ENCODE measurements at regions not wholly inside any gene's neighbourhood (a gene's known extent, or its start where the extent isn't known, plus 50 kb on each side); places are given as distances from the start of the nearest gene placed in this dataset.

DNA sequence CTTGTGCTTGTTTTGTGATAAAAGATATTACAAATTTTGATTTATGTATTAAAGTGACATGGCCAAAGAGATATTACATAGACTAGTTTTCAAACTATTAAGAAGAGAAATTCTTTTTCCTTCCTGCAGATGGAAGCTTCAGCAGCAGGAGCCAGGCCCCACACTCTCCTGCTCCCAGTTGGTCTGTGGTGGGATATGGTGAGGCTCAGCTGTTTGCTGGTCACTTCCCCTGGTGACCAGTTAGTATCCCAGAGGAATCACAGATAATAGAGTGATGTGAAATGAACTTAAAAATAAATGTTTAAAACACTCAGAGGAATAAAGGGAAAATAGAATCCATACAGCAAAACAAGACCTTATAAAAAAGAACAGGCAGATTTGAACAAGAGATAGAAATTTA lies 154.7 kb downstream of the KTN1 start:
- Histone ChIP-seq H3K36me3 (ENCODE audit: control insufficient read depth, insufficient read depth, low read length) (no peaks in the 10 kb centered on the region), H3K9me3 (ENCODE audit: control insufficient read depth, insufficient read depth, low read depth, low read length) (no peaks in the 10 kb centered on the region), H3K9ac (ENCODE audit: insufficient read depth, low read length) (no peak overlapping the region), H3K79me2 (ENCODE audit: control insufficient read depth, insufficient read depth, low read length) (no peaks in the 10 kb centered on the region), H3K27ac (ENCODE audit: insufficient read depth, low read length) (no peak overlapping the region), H3K4me2 (ENCODE audit: extremely low read depth, insufficient read depth, low read length) (no peak overlapping the region), H4K20me1 (ENCODE audit: control insufficient read depth, extremely low read depth, insufficient read depth, low read length) (no peaks in the 10 kb centered on the region), H3K4me3 (replicated peaks in 1 of 4; ENCODE audit: control extremely low read depth in 1 of 4, insufficient read depth in 1 of 4, low read depth in 3 of 4, low read length in 4 of 4) (no peak overlapping the region), H2AFZ (ENCODE audit: low read length) (no peak overlapping the region), H3K27me3 (ENCODE audit: control insufficient read depth, insufficient read depth, low read length) (no peaks in the 10 kb centered on the region), H3K4me1 (ENCODE audit: control insufficient read depth, extremely low read depth, insufficient read depth, low read length) (no peaks in the 10 kb centered on the region)
- DNase-seq (ENCODE audit: low read depth in 2 of 2), result no peak
- TF ChIP-seq EZH2 (IDR thresholded peaks at IDR 0.05; ENCODE audit: low read length, missing control alignments) (no peak), CTCF (conservative IDR thresholded peaks at IDR 0.05 in 1 of 2, IDR thresholded peaks at IDR 0.05 in 1 of 2; ENCODE audit: low read depth in 1 of 2, low read length in 2 of 2) (no peak)

DNA sequence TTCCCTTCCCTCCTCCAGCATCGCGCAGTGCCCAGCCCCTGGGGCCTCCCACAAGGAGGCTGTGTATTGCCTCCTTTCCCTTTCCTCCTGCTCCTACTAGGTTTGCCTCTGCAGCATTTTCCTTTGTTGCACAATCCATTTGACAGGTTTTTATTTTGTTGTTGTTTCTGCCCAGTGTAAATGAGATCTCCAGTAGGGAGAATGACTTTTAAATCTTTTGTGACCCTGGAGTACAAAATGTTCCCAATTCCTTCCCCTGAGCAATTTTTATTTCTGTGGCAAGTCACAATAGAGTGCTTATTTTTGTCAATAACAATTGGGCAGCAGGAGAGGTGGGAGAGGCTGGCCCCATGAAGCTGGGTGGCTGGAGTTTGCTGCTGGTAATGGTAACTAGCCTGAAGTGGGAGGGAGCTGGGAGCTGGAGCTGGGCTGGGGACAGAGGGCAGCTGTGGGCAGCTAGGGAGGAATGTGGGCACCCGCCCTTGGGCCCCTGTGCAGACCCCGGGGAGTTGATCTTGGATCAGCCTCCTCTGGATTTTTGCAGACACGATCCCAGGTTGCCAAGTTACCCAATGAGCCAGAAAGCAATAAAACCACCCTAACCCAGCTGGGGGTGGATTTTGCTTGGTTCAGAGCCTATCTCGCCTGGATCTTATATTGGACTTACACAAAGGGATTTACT lies 160.1 kb downstream of the KTN1 start:
- H4K20me1 ChIP-seq (ENCODE audit: control insufficient read depth, extremely low read depth, insufficient read depth, low read length), result no peaks in the 10 kb centered on the region
- H3K4me3 ChIP-seq (replicated peaks in 1 of 4; ENCODE audit: control extremely low read depth in 1 of 4, insufficient read depth in 1 of 4, low read depth in 3 of 4, low read length in 4 of 4), result no peak overlapping the region
- TF ChIP-seq CTCF (conservative IDR thresholded peaks at IDR 0.05 in 1 of 2, IDR thresholded peaks at IDR 0.05 in 1 of 2; ENCODE audit: low read depth in 1 of 2, low read length in 2 of 2), result no peak
- TF ChIP-seq EZH2 (IDR thresholded peaks at IDR 0.05; ENCODE audit: low read length, missing control alignments), result no peak
- no peak overlapping the region for H2AFZ ChIP-seq (ENCODE audit: low read length)
- no peaks in the 10 kb centered on the region for H3K79me2 ChIP-seq (ENCODE audit: control insufficient read depth, insufficient read depth, low read length)
- no peak overlapping the region for H3K27ac ChIP-seq (ENCODE audit: insufficient read depth, low read length)
- no peaks in the 10 kb centered on the region for H3K36me3 ChIP-seq (ENCODE audit: control insufficient read depth, insufficient read depth, low read length)
- DNase-seq (ENCODE audit: low read depth in 2 of 2), result peak in 1 of 2 donors; percentile 9
- no peaks in the 10 kb centered on the region for H3K4me1 ChIP-seq (ENCODE audit: control insufficient read depth, extremely low read depth, insufficient read depth, low read length)
- H3K4me2 ChIP-seq (ENCODE audit: extremely low read depth, insufficient read depth, low read length), result no peak overlapping the region
- no peaks in the 10 kb centered on the region for H3K27me3 ChIP-seq (ENCODE audit: control insufficient read depth, insufficient read depth, low read length)
- no peaks in the 10 kb centered on the region for H3K9me3 ChIP-seq (ENCODE audit: control insufficient read depth, insufficient read depth, low read depth, low read length)
- H3K9ac ChIP-seq (ENCODE audit: insufficient read depth, low read length), result no peak overlapping the region

- no peak for DNase-seq (ENCODE audit: low read depth in 2 of 2)
Observed at GRCh38 chr14:55740649-55740989, 160.6 kb downstream of the KTN1 start.

More at GRCh38 chr14:55740649-55740989, 160.6 kb downstream of the KTN1 start:
- Histone ChIP-seq H2AFZ (ENCODE audit: low read length) (no peak overlapping the region), H3K4me1 (ENCODE audit: control insufficient read depth, extremely low read depth, insufficient read depth, low read length) (no peaks in the 10 kb centered on the region), H3K4me2 (ENCODE audit: extremely low read depth, insufficient read depth, low read length) (no peak overlapping the region), H3K27ac (ENCODE audit: insufficient read depth, low read length) (no peak overlapping the region), H3K4me3 (replicated peaks in 1 of 4; ENCODE audit: control extremely low read depth in 1 of 4, insufficient read depth in 1 of 4, low read depth in 3 of 4, low read length in 4 of 4) (no peak overlapping the region), H3K79me2 (ENCODE audit: control insufficient read depth, insufficient read depth, low read length) (no peaks in the 10 kb centered on the region), H3K9ac (ENCODE audit: insufficient read depth, low read length) (no peak overlapping the region), H4K20me1 (ENCODE audit: control insufficient read depth, extremely low read depth, insufficient read depth, low read length) (no peaks in the 10 kb centered on the region), H3K36me3 (ENCODE audit: control insufficient read depth, insufficient read depth, low read length) (no peaks in the 10 kb centered on the region), H3K9me3 (ENCODE audit: control insufficient read depth, insufficient read depth, low read depth, low read length) (no peaks in the 10 kb centered on the region), H3K27me3 (ENCODE audit: control insufficient read depth, insufficient read depth, low read length) (no peaks in the 10 kb centered on the region)
- TF ChIP-seq CTCF (conservative IDR thresholded peaks at IDR 0.05 in 1 of 2, IDR thresholded peaks at IDR 0.05 in 1 of 2; ENCODE audit: low read depth in 1 of 2, low read length in 2 of 2), result no peak
- no peak for TF ChIP-seq EZH2 (IDR thresholded peaks at IDR 0.05; ENCODE audit: low read length, missing control alignments)
